ENCODE measurements at regions not wholly inside any gene's neighbourhood (a gene's known extent, or its start where the extent isn't known, plus 50 kb on each side); places are given as distances from the start of the nearest gene placed in this dataset.

GRCh38 chr2:74743778-74744177 lies 89.7 kb downstream of the SEMA4F start:
- TF ChIP-seq, protein P1, sequence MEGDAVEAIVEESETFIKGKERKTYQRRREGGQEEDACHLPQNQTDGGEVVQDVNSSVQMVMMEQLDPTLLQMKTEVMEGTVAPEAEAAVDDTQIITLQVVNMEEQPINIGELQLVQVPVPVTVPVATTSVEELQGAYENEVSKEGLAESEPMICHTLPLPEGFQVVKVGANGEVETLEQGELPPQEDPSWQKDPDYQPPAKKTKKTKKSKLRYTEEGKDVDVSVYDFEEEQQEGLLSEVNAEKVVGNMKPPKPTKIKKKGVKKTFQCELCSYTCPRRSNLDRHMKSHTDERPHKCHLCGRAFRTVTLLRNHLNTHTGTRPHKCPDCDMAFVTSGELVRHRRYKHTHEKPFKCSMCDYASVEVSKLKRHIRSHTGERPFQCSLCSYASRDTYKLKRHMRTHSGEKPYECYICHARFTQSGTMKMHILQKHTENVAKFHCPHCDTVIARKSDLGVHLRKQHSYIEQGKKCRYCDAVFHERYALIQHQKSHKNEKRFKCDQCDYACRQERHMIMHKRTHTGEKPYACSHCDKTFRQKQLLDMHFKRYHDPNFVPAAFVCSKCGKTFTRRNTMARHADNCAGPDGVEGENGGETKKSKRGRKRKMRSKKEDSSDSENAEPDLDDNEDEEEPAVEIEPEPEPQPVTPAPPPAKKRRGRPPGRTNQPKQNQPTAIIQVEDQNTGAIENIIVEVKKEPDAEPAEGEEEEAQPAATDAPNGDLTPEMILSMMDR (IDR thresholded peaks at IDR 0.05) = no peak
- TF ChIP-seq EZH2 (IDR thresholded peaks at IDR 0.05; ENCODE audit: borderline replicate concordance, insufficient read depth, low read depth, low read length, poor library complexity, severe bottlenecking) = no peak
